Panc1 (cell line): ENCODE measurements at regions not wholly inside any gene's neighbourhood (a gene's known extent, or its start where the extent isn't known, plus 50 kb on each side); places are given as distances from the start of the nearest gene placed in this dataset.

Experiments
- ATAC-seq: fragments of 200-7000 bp; cut with Tn5 transposase; 2 replicates; pipeline ENCODE4 v1.9.1; 2020; ENCODE audit warnings: mild to moderate bottlenecking, moderate library complexity
- BruUV-seq: library from RNA; stranded (reverse); fragments of 400-500 nt; replicated peaks from 2 replicates; lab custom pipeline; 2021; lab: Mats Ljungman, UMichigan
- CTCF ChIA-PET: fragments of 300-600 bp; sonication (Branson Sonifier 250); formaldehyde crosslinking; loops from one replicate; lab custom pipeline; 2022; ENCODE audit warnings: antibody characterized with exemption; lab: Charles Lee
- POLR2A ChIA-PET: fragments of 300-600 bp; sonication (Branson Sonifier 250); formaldehyde crosslinking; loops from one replicate; lab custom pipeline; 2022; ENCODE audit warnings: antibody characterized with exemption; lab: Charles Lee
- DNase-seq: peaks from one replicate; pipeline ENCODE4 v3.0.0-alpha.2; 2010; ENCODE audit warnings: low read depth, low spot score
- H3K27ac ChIP-seq: 2 replicates; pipeline ENCODE4 v1.5.1; 2011; ENCODE audit warnings: mild to moderate bottlenecking, low read length, inconsistent platforms
- H3K27me3 ChIP-seq: fragments of 200-500 bp; sonication (Bioruptor generic); 2 replicates; pipeline ENCODE4 v1.6.0; 2014; ENCODE audit warnings: low read length, inconsistent platforms; ENCODE audit not compliant: control insufficient read depth, insufficient read depth
- H3K36me3 ChIP-seq: fragments of 200-500 bp; sonication (Bioruptor generic); 2 replicates; pipeline ENCODE4 v1.5.1; 2014; ENCODE audit warnings: inconsistent platforms, mild to moderate bottlenecking, low read length, moderate library complexity; ENCODE audit not compliant: control insufficient read depth, insufficient read depth
- H3K4me1 ChIP-seq: 2 replicates; pipeline ENCODE4 v1.5.1; 2011; ENCODE audit warnings: inconsistent platforms, mild to moderate bottlenecking, low read length, moderate library complexity; ENCODE audit not compliant: control insufficient read depth, insufficient read depth
- H3K4me3 ChIP-seq, 2 experiments: 2 replicates each; pipeline ENCODE4 v1.5.1; 2011 to 2012; ENCODE audit warnings: low read depth in 2 of 2, low read length in 2 of 2, mild to moderate bottlenecking in 2 of 2, inconsistent platforms in 1 of 2, moderate library complexity in 1 of 2
- H3K9me3 ChIP-seq: fragments of 200-500 bp; sonication (Bioruptor generic); 2 replicates; pipeline ENCODE4 v1.5.1; 2014; ENCODE audit warnings: low read depth, mild to moderate bottlenecking, inconsistent platforms, low read length, moderate library complexity; ENCODE audit not compliant: control insufficient read depth, insufficient read depth
- POLR2AphosphoS5 ChIP-seq: IDR thresholded peaks from 2 replicates; pipeline ENCODE4 v1.6.1; 2012; ENCODE audit warnings: mild to moderate bottlenecking, low read depth, low read length, moderate library complexity
- SIN3A ChIP-seq: IDR thresholded peaks from 2 replicates; pipeline ENCODE4 v1.6.1; 2012; ENCODE audit warnings: low read depth, mild to moderate bottlenecking, low read length, moderate library complexity, borderline replicate concordance; ENCODE audit not compliant: insufficient read depth
- TCF7L2 ChIP-seq: IDR thresholded peaks from 2 replicates; pipeline ENCODE4 v1.6.1; 2011; ENCODE audit warnings: mild to moderate bottlenecking, low read depth, low read length, inconsistent platforms
- in situ Hi-C: cut with HindIII; loops from 2 replicates; pipeline ENCODE4 v1.10.0; 2016; ENCODE audit warnings: low sequenced_read_pairs, low pct_unique_long_range_greater_than_20kb
- intact Hi-C: fragments of 100-400 bp; cut with micrococcal nuclease; formaldehyde crosslinking; loops from one replicate; pipeline ENCODE4 v1.10.0; 2022; ENCODE audit not compliant: unreplicated experiment
- TF ChIP-seq, protein P1 (sequence below), 2 experiments: IDR thresholded peaks; 2 replicates each; pipeline ENCODE4 v1.6.1; 2011 to 2012; ENCODE audit warnings: low read depth in 2 of 2, control low read depth in 1 of 2, low read length in 1 of 2, mild to moderate bottlenecking in 1 of 2, moderate library complexity in 1 of 2; ENCODE audit not compliant: insufficient read depth in 1 of 2
- TF ChIP-seq, protein P2 (sequence below): fragments of 450-650 bp; IDR thresholded peaks from 2 replicates; pipeline ENCODE4 v1.5.1; 2017; ENCODE audit warnings: mild to moderate bottlenecking

DNA sequence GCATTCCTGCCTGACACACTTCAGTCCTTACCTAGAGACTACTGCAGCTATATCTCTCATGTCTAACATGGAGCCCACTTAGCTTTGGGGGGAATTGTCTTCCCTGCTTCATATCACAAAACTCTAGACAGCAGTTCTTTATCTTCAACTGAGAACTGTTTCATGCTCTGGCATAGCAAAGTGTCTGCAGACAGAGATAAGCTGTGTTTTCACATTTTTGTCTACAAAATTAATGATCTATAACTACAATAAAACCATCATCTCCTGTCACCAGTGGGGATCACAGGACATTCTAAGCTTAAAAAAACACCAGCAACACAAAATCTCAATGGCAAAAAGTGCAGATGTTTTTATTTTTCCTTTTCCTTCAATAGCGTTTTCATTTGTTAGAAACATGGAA lies 137.1 kb upstream of the VRK1 start:
- ChIA-PET POLR2A (no interaction called here), CTCF (no interaction called here)
- Histone ChIP-seq H3K4me3 (no peak overlapping the region), H3K4me1 (no peaks in the 10 kb centered on the region), H3K36me3 (no peaks in the 10 kb centered on the region), H3K27ac (no peak overlapping the region), H3K27me3 (peaks cover 3% of the 10 kb centered on the region; the same call in 1 of the 2 replicates), H3K9me3 (no peaks in the 10 kb centered on the region)
- DNase-seq (no peak), ATAC-seq (no peak)
- intact Hi-C loops, result no loop called here
- in situ Hi-C loops, result no loop called here
- BruUV-seq, result no TSS peak
- TF ChIP-seq SIN3A (no peak), POLR2AphosphoS5 (no peak)
- TF ChIP-seq, protein P1, sequence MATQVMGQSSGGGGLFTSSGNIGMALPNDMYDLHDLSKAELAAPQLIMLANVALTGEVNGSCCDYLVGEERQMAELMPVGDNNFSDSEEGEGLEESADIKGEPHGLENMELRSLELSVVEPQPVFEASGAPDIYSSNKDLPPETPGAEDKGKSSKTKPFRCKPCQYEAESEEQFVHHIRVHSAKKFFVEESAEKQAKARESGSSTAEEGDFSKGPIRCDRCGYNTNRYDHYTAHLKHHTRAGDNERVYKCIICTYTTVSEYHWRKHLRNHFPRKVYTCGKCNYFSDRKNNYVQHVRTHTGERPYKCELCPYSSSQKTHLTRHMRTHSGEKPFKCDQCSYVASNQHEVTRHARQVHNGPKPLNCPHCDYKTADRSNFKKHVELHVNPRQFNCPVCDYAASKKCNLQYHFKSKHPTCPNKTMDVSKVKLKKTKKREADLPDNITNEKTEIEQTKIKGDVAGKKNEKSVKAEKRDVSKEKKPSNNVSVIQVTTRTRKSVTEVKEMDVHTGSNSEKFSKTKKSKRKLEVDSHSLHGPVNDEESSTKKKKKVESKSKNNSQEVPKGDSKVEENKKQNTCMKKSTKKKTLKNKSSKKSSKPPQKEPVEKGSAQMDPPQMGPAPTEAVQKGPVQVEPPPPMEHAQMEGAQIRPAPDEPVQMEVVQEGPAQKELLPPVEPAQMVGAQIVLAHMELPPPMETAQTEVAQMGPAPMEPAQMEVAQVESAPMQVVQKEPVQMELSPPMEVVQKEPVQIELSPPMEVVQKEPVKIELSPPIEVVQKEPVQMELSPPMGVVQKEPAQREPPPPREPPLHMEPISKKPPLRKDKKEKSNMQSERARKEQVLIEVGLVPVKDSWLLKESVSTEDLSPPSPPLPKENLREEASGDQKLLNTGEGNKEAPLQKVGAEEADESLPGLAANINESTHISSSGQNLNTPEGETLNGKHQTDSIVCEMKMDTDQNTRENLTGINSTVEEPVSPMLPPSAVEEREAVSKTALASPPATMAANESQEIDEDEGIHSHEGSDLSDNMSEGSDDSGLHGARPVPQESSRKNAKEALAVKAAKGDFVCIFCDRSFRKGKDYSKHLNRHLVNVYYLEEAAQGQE (IDR thresholded peaks at IDR 0.05; ENCODE audit: insufficient read depth in 1 of 2, low read depth in 2 of 2, low read length in 1 of 2), result no peak

DNA sequence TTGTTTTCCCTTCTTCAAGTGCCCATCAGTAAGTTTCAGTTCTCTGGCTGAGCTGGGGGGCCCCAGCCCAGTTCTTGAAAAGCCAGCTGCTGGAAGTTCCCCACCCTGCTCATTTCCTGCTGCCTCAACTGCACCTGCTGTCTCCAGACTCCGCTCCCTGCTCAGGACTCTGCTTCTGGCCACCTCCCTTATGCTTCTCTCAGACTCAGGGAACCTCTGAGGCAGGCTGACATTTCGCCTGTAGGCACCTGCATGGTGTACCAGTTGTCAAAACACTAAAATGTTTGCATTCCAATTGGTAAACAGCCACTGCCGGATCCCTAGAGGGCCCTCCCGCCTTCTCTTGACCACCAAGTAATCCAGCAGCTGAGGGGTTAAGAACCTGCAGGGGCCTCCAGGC lies 136.5 kb upstream of the VRK1 start:
- peaks cover 3% of the 10 kb centered on the region; the same call in 1 of the 2 replicates for H3K27me3 ChIP-seq
- intact Hi-C loops, result no loop called here
- no peak for DNase-seq
- BruUV-seq, result no TSS peak
- ChIA-PET POLR2A (no interaction called here), CTCF (no interaction called here)
- no peak for ATAC-seq
- no peaks in the 10 kb centered on the region for H3K9me3 ChIP-seq
- H3K4me1 ChIP-seq, result no peaks in the 10 kb centered on the region
- in situ Hi-C loops, result no loop called here
- TF ChIP-seq SIN3A (no peak), POLR2AphosphoS5 (no peak), TCF7L2 (no peak)
- TF ChIP-seq, protein P2, sequence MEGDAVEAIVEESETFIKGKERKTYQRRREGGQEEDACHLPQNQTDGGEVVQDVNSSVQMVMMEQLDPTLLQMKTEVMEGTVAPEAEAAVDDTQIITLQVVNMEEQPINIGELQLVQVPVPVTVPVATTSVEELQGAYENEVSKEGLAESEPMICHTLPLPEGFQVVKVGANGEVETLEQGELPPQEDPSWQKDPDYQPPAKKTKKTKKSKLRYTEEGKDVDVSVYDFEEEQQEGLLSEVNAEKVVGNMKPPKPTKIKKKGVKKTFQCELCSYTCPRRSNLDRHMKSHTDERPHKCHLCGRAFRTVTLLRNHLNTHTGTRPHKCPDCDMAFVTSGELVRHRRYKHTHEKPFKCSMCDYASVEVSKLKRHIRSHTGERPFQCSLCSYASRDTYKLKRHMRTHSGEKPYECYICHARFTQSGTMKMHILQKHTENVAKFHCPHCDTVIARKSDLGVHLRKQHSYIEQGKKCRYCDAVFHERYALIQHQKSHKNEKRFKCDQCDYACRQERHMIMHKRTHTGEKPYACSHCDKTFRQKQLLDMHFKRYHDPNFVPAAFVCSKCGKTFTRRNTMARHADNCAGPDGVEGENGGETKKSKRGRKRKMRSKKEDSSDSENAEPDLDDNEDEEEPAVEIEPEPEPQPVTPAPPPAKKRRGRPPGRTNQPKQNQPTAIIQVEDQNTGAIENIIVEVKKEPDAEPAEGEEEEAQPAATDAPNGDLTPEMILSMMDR, result no peak
- TF ChIP-seq, protein P1 (IDR thresholded peaks at IDR 0.05; ENCODE audit: insufficient read depth in 1 of 2, low read depth in 2 of 2, low read length in 1 of 2), result no peak
- no peak overlapping the region for H3K27ac ChIP-seq
- H3K36me3 ChIP-seq, result no peaks in the 10 kb centered on the region
- no peak overlapping the region for H3K4me3 ChIP-seq
